HEK293 (cell line): ENCODE measurements at regions not wholly inside any gene's neighbourhood (a gene's known extent, or its start where the extent isn't known, plus 50 kb on each side); places are given as distances from the start of the nearest gene placed in this dataset.

Experiments used
- YY1 ChIP-seq: fragments of 450-650 bp; formaldehyde crosslinking; IDR thresholded peaks from 2 replicates; pipeline ENCODE4 v1.5.1; 2018; ENCODE audit warnings: missing biosample characterization, missing genetic modification characterization
- ZBTB21 ChIP-seq: fragments of 450-650 bp; formaldehyde crosslinking; IDR thresholded peaks from 2 replicates; pipeline ENCODE4 v1.5.1; 2017; ENCODE audit warnings: missing biosample characterization, missing genetic modification characterization
- ZNF174 ChIP-seq: fragments of 450-650 bp; formaldehyde crosslinking; IDR thresholded peaks from 2 replicates; pipeline ENCODE4 v1.5.0; 2017; ENCODE audit warnings: missing biosample characterization, mild to moderate bottlenecking, missing genetic modification characterization
- ZNF449 ChIP-seq: fragments of 450-650 bp; formaldehyde crosslinking; IDR thresholded peaks from 2 replicates; pipeline ENCODE4 v1.5.1; 2017; ENCODE audit warnings: missing biosample characterization, mild to moderate bottlenecking, missing genetic modification characterization, moderate library complexity
- ZNF658 ChIP-seq: fragments of 450-650 bp; formaldehyde crosslinking; IDR thresholded peaks from 2 replicates; pipeline ENCODE4; 2016; ENCODE audit warnings: missing biosample characterization, missing genetic modification characterization
- TF ChIP-seq, protein P1 (sequence below): fragments of 450-650 bp; formaldehyde crosslinking; IDR thresholded peaks from 2 replicates; pipeline ENCODE4 v1.5.1; 2016; ENCODE audit warnings: missing biosample characterization, missing genetic modification characterization

- TF ChIP-seq, protein P1, sequence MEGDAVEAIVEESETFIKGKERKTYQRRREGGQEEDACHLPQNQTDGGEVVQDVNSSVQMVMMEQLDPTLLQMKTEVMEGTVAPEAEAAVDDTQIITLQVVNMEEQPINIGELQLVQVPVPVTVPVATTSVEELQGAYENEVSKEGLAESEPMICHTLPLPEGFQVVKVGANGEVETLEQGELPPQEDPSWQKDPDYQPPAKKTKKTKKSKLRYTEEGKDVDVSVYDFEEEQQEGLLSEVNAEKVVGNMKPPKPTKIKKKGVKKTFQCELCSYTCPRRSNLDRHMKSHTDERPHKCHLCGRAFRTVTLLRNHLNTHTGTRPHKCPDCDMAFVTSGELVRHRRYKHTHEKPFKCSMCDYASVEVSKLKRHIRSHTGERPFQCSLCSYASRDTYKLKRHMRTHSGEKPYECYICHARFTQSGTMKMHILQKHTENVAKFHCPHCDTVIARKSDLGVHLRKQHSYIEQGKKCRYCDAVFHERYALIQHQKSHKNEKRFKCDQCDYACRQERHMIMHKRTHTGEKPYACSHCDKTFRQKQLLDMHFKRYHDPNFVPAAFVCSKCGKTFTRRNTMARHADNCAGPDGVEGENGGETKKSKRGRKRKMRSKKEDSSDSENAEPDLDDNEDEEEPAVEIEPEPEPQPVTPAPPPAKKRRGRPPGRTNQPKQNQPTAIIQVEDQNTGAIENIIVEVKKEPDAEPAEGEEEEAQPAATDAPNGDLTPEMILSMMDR (tag by site-specific recombination) = no peak
- TF ChIP-seq ZBTB21 (no peak), ZNF174 (tag by site-specific recombination) (no peak), ZNF449 (no peak), ZNF658 (tag by site-specific recombination) (no peak), YY1 (tag by site-specific recombination) (no peak)
These were observed 298.5 kb upstream of the SLC35B3 start for GRCh38 chr6:8733879-8734278.
